RKO (cell line): ENCODE measurements at regions not wholly inside any gene's neighbourhood (a gene's known extent, or its start where the extent isn't known, plus 50 kb on each side); places are given as distances from the start of the nearest gene placed in this dataset.

Experiments used
- DNase-seq: peaks from one replicate; pipeline ENCODE4 v3.0.0-alpha.2; 2016; ENCODE audit warnings: low spot score

GRCh38 chr1:98066911-98067310, 146.1 kb upstream of the DPYD start:
- no peak for DNase-seq

GRCh38 chr1:98059620-98060019, 138.8 kb upstream of the DPYD start:
- DNase-seq = no peak

DNA sequence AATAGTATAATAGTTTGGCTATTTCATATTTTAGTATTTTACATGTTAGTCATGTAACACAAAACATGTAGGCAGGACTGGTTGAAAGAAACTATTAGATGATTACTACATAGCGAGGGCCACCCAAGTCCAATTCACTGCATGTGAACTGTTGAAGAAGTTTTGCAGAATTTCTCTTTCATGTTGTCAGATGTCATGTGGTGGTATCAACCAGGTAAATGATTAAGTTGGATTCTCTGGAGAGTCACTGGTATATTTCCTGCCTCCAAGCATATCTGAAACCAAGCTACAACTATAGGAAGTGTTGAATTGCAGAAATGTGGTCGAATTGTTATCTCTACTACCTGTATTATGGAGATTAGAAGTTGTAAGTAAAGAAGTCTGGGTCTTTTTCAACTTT, 137.8 kb upstream of the DPYD start:
- DNase-seq = no peak

DNA sequence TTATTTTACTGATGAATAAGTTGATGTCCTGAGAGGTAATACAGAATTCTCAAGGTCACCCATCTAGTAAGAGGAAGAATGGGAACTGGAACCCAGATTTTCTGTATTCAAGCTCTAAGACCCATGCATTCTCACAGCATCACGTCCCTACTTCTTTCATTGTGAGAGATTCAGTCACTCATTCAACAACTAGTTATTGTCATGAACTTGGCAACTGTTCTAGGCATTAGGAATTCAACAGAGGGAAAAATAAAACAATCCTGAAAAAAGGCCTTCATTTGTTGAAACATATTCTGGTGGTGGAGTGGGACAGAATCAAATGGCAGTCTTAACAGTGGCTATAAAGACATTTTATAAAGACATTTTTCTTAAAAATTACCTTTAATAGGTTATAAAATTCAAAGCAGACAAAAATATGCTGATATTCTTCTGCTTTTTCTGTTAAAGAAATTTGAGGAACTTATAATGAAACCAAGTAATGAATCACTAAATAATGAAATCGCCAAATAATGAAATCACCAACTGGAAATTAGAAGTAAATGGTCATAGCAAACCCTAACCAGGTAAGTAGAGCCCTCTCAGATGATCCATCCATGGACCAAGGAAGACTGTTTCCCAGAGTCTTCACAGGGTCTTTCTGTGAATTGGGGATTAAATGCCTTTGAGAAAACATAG, 136.5 kb upstream of the DPYD start:
- DNase-seq = no peak

DNA sequence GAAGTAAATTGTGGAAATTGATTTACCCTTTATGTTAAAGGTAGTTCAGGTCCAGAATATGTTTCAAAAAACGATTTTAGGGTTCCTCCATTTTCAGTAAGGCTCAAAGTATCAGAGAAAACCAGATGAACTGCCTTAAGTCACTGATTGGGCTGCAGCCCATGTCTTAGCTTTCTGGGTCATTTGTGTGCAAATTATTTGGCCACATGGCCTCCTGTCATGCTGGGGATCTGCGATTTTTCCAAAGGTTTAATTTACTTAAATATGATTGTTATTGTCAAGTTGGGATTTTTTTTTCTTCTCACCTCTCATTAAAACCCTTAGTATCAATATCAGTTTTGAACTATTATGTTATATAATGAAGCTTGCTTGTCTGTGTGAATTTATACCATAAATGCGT, 135.9 kb upstream of the DPYD start:
- no peak for DNase-seq

DNA sequence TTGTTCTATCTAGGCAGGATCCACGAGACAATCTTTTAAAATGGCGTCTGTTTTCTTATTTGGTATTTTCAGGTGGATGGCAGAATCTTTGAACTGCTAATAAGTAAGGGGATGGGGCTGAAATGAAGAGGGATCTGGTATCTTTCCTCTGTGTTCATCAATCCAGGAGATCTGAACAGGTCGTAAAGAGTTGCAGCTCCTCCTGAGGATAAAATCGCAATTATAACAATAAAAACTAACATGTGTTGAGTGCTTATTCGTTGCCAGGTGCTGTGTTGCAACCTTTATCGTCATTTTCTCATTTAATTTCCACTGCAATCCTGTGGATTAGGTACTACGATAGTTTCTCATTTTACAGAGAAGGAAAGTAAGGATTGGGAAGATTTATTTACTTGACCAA, 134.6 kb upstream of the DPYD start:
- DNase-seq = no peak

- DNase-seq = no peak
Measured at GRCh38 chr1:98054786-98055185, 134.0 kb upstream of the DPYD start.

GRCh38 chr1:98054367-98054701, 133.5 kb upstream of the DPYD start:
- DNase-seq = no peak

DNA sequence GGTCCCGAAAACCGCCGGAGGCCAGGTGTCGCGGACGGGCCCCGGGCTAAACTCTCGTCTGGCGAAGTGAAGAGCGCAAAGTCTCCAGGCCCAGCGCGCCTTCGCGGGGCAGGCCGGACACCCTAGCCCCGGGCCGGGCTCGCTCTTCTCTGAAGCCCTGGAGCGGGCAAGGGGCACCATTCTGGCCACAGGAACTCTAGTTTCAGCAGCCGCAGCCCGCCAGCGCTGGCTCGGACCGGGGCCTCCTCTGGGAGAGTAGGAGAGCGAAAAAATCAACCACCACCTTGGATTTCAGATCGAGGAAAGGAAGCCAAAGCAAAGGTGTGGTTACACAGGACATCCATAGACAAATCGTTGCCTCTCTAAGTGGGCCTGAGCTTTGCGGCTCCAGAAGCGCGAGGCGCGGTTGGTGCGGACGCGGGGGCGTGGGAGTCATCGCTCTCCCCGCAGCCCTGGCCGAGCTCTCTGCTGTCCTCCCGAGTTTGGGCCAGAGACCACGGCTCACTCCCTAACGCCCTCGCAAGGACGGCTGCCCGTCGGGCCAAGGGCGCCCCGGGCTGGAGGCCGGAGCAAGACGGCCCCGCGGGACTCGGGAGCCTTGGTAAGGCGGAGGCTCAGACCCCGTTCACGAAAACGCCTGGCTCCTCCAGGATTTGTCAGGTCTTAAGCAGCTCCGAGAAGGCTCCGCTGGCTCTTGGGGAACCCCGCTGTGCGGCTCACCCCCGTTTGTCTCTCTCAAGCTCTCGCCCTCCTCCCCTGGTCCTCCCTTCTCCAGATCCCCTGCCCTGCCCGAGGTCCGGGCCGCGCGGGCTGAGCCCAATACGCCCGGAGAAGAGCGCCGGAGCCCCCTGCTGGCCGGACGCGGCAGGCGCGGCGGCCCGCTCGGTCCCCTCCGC, 132.9 kb upstream of the DPYD start:
- no peak for DNase-seq

DNA sequence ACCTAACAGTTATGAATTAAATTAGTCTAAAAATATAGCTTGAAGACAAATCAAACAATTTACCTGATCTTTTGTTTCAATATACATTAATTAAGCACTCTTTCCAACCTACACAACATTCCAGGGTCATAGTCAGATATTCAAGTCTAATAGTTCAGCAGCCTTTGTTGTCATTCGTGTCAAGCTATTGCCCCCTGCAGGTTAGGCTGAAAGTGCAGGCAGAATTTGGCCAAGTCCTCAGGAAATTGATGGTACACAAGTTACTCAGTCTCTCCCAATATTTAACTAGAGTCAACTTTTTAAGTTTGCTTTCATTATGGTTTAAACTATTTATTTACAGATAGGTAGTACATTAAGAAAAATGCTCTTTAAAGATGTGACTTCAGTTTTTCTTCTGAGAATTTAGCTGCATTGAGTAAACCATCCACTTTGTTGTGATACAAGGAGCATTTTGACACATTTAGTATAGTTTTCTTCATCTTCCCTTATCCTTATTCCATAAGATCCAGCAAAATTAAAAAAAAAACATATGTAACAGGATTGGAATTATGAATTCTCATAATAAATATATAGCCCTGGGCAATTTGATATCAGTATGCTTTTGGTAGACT, 130.3 kb upstream of the DPYD start:
- DNase-seq = peak; percentile 66

- DNase-seq = no peak
Measured at GRCh38 chr1:98049370-98050135, 128.7 kb upstream of the DPYD start.

DNA sequence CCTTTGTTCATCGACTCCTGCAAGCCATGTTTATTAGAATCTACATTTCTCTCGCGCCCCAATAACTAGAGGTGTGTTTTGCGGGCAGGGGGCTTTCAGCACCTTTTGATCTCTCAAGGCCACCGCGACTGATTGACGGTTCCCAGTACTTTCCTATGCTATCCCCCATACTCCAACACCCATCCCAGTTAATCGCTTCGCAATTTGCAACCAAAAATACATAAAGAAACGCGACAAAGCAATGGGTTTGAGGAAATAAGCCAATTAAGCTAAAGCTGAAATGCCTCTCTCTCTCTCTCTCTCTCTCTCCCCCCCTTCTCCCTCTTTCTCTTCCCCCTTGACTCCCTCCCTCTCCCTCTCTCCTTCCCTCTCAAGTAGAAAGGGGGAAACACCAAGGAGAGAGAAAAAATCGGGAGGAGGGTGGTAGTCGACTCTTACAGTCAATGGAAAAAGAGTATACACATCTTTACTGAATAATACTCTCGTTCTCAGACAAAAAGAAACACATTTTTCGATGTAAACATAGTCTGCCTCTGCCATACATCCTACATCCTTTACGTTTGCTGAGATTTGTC, 128.0 kb upstream of the DPYD start:
- DNase-seq = no peak

- DNase-seq = peak; percentile 56
Measured at GRCh38 chr1:98048244-98048643, 127.4 kb upstream of the DPYD start.

DNA sequence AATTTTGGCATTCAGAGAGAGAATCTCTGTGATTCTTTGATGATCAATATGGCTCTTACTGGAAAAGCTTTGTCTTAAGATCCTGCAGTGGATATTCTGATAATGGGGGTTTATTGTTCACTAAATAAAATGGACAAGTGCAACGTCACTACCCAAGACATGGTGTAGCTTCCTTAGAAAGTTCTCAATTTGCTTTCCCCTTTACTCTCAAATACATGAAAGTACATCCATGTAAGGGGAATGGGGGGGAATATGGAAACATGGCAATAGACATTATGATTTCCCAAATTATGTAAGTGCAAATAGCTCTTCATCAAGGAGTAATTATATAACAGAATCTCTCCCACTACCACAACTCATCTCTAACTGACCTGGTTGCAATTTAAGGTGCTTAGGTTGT, 126.3 kb upstream of the DPYD start:
- no peak for DNase-seq

GRCh38 chr1:98045767-98046641, 125.2 kb upstream of the DPYD start:
- DNase-seq = no peak

- no peak for DNase-seq
Measured at GRCh38 chr1:98045211-98045766, 124.5 kb upstream of the DPYD start.

DNA sequence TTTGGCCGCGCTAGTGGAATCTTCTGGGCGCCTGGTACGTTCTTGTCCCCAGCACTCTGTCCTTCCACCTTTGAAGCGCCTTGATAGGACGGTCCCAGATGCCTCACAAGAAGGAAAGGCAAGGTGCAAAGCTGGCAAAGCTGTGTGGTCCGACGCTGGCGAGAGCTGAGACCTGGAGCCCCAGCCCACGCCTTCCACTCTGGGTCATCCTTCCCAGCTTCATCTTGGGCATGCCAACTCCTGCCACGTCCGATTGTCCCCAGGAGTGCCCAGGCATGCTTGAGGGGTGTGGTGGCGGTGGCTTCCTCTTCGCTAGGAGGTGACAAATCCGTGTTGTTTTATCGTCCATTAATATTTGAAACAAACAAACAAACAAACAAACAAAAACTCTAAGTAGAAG, 123.9 kb upstream of the DPYD start:
- DNase-seq = no peak

- no peak for DNase-seq
Measured at GRCh38 chr1:98044071-98044697, 123.3 kb upstream of the DPYD start.

DNA sequence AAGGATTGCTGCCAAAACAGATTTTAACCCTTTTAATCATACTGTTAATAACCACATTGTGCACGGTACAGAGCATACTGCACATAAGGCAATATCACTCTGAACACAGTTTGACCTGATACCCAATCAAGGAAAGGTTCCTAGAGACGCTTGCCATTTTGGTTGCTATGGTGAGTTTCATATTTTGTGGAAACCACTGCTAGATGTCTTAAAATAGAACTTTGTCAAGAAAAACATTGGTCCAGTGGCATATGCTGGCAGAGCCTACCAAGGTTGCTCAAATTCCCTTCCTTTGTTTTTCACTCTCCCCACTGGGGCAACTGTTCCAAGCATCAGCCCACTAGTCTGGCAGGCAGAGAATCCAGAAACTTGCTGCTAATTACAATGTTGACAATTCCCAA, 114.8 kb upstream of the DPYD start:
- no peak for DNase-seq

GRCh38 chr1:98034505-98034904, 113.7 kb upstream of the DPYD start:
- DNase-seq = no peak
